ENCODE measurements at regions not wholly inside any gene's neighbourhood (a gene's known extent, or its start where the extent isn't known, plus 50 kb on each side); places are given as distances from the start of the nearest gene placed in this dataset.
"Not testable (repeated sequence)": the region's sequence is repeated elsewhere in the genome, so short reads cannot be mapped to it uniquely, and the experiment has no call there.

GRCh38 chr12:83514372-83514771, 827.7 kb downstream of the TMTC2 start:
- no peak for DNase-seq

- DNase-seq, result no peak
These were observed 820.1 kb downstream of the TMTC2 start for GRCh38 chr12:83506841-83507240.

- no peak for DNase-seq
These were observed 818.9 kb downstream of the TMTC2 start for GRCh38 chr12:83505586-83505985.

- not testable (repeated sequence) for DNase-seq
These were observed 813.2 kb downstream of the TMTC2 start for GRCh38 chr12:83499894-83500293.

- no peak for DNase-seq
These were observed 791.0 kb downstream of the TMTC2 start for GRCh38 chr12:83477696-83478095.

GRCh38 chr12:83476695-83477690, 790.3 kb downstream of the TMTC2 start:
- no peak for DNase-seq

- DNase-seq, result no peak
These were observed 789.3 kb downstream of the TMTC2 start for GRCh38 chr12:83476006-83476405.

- DNase-seq, result no peak
These were observed 787.7 kb downstream of the TMTC2 start for GRCh38 chr12:83474369-83474768.

- no peak for DNase-seq
These were observed 786.8 kb downstream of the TMTC2 start for GRCh38 chr12:83473408-83474095.

- no peak for DNase-seq
These were observed 786.1 kb downstream of the TMTC2 start for GRCh38 chr12:83472772-83473171.

GRCh38 chr12:83472350-83472749, 785.6 kb downstream of the TMTC2 start:
- no peak for DNase-seq

- DNase-seq, result no peak
These were observed 784.6 kb downstream of the TMTC2 start for GRCh38 chr12:83471341-83471740.

GRCh38 chr12:83470749-83471148, 784.0 kb downstream of the TMTC2 start:
- DNase-seq, result no peak

- DNase-seq, result no peak
These were observed 782.5 kb downstream of the TMTC2 start for GRCh38 chr12:83468988-83469908.

- DNase-seq, result no peak
These were observed 778.9 kb downstream of the TMTC2 start for GRCh38 chr12:83465632-83466031.

GRCh38 chr12:83462419-83462818, 775.7 kb downstream of the TMTC2 start:
- DNase-seq, result no peak

- DNase-seq, result no peak
These were observed 774.7 kb downstream of the TMTC2 start for GRCh38 chr12:83461336-83461935.

- DNase-seq, result no peak
These were observed 764.5 kb downstream of the TMTC2 start for GRCh38 chr12:83451189-83451588.

GRCh38 chr12:83434600-83434999, 747.9 kb downstream of the TMTC2 start:
- no peak for DNase-seq

GRCh38 chr12:83432176-83432719, 745.5 kb downstream of the TMTC2 start:
- no peak for DNase-seq

- DNase-seq, result not testable (repeated sequence)
These were observed 741.0 kb downstream of the TMTC2 start for GRCh38 chr12:83427586-83428136.

GRCh38 chr12:83414981-83415380, 728.3 kb downstream of the TMTC2 start:
- DNase-seq, result no peak
